COLO668 (cell line): ENCODE measurements at regions not wholly inside any gene's neighbourhood (a gene's known extent, or its start where the extent isn't known, plus 50 kb on each side); places are given as distances from the start of the nearest gene placed in this dataset.
"Not testable (repeated sequence)": the region's sequence is repeated elsewhere in the genome, so short reads cannot be mapped to it uniquely, and the experiment has no call there.

Experiments
- DNase-seq: peaks from one replicate; lab custom pipeline; 2025; ENCODE audit not compliant: unreplicated experiment; lab: John Stamatoyannopoulos, UW

GRCh38 chr12:124216966-124217365, 77.9 kb upstream of the RFLNA start:
- DNase-seq = no peak

GRCh38 chr12:124217508-124218242, 77.2 kb upstream of the RFLNA start:
- DNase-seq = no peak

GRCh38 chr12:124218243-124218560, 76.7 kb upstream of the RFLNA start:
- DNase-seq = no peak

- not testable (repeated sequence) for DNase-seq
Observed at GRCh38 chr12:124218650-124219049, 76.2 kb upstream of the RFLNA start.

- DNase-seq = no peak
Observed at GRCh38 chr12:124222368-124223245, 72.3 kb upstream of the RFLNA start.

GRCh38 chr12:124223733-124224138, 71.2 kb upstream of the RFLNA start:
- DNase-seq = not testable (repeated sequence)

- no peak for DNase-seq
Observed at GRCh38 chr12:124224535-124225110, 70.3 kb upstream of the RFLNA start.

- no peak for DNase-seq
Observed at GRCh38 chr12:124225730-124226129, 69.2 kb upstream of the RFLNA start.

GRCh38 chr12:124227951-124228711, 66.8 kb upstream of the RFLNA start:
- DNase-seq = no peak

GRCh38 chr12:124229520-124229919, 65.4 kb upstream of the RFLNA start:
- no peak for DNase-seq

- no peak for DNase-seq
Observed at GRCh38 chr12:124230117-124230757, 64.7 kb upstream of the RFLNA start.

GRCh38 chr12:124230789-124231188, 64.1 kb upstream of the RFLNA start:
- DNase-seq = no peak

GRCh38 chr12:124231980-124232653, 62.8 kb upstream of the RFLNA start:
- DNase-seq = peak; percentile 96

GRCh38 chr12:124232654-124232987, 62.3 kb upstream of the RFLNA start:
- DNase-seq = no peak

GRCh38 chr12:124233041-124233796, 61.7 kb upstream of the RFLNA start:
- DNase-seq = no peak

GRCh38 chr12:124233846-124234640, 60.9 kb upstream of the RFLNA start:
- no peak for DNase-seq

- DNase-seq = no peak
Observed at GRCh38 chr12:124236625-124237031, 58.3 kb upstream of the RFLNA start.

- no peak for DNase-seq
Observed at GRCh38 chr12:124238886-124239285, 56.0 kb upstream of the RFLNA start.

- peak; percentile 24 for DNase-seq
Observed at GRCh38 chr12:124240493-124240892, 54.4 kb upstream of the RFLNA start.
